ENCODE measurements at regions not wholly inside any gene's neighbourhood (a gene's known extent, or its start where the extent isn't known, plus 50 kb on each side); places are given as distances from the start of the nearest gene placed in this dataset.

- TF ChIP-seq GATA2 (IDR thresholded peaks at IDR 0.05; ENCODE audit: low read depth, low read length) = no peak
- TF ChIP-seq GATA3 (IDR thresholded peaks at IDR 0.05; ENCODE audit: low read depth, low read length) = no peak
Measured at GRCh38 chr1:240672132-240672811, 60.3 kb upstream of the GREM2 start.

Data from SH-SY5Y (cell line).